ENCODE measurements at regions not wholly inside any gene's neighbourhood (a gene's known extent, or its start where the extent isn't known, plus 50 kb on each side); places are given as distances from the start of the nearest gene placed in this dataset.

- DNase-seq = no peak
Measured at GRCh38 chrX:143800150-143800549, 79.6 kb upstream of the SPANXN2 start.

- DNase-seq = peak; percentile 53
Measured at GRCh38 chrX:143788265-143788664, 67.7 kb upstream of the SPANXN2 start.

GRCh38 chrX:143787341-143787740 is 66.8 kb upstream of the SPANXN2 start:
- no peak for DNase-seq

GRCh38 chrX:143781103-143781502 is 60.6 kb upstream of the SPANXN2 start:
- DNase-seq = no peak

Measured in NCI-H82 (cell line).